Keratinocyte (primary cell): ENCODE measurements at regions not wholly inside any gene's neighbourhood (a gene's known extent, or its start where the extent isn't known, plus 50 kb on each side); places are given as distances from the start of the nearest gene placed in this dataset.

Experiments
- DNase-seq: peaks from one replicate; pipeline ENCODE4 v3.0.0-alpha.2; 2011; ENCODE audit warnings: low read depth, missing footprints, low spot score
- FAIRE-seq: peaks from 2 replicates; lab custom pipeline; 2011; peaks lifted over from hg19 to GRCh38; lab: Jason Lieb, UNC
- H2AFZ ChIP-seq: 2 replicates; pipeline ENCODE4 v1.6.0; 2012; ENCODE audit warnings: low read length, control low read depth, inconsistent platforms; ENCODE audit not compliant: control insufficient read depth
- H3K27ac ChIP-seq: 2 replicates; pipeline ENCODE4 v1.5.1; 2011; ENCODE audit warnings: low read length; ENCODE audit not compliant: control insufficient read depth, insufficient read depth
- H3K27me3 ChIP-seq: 3 replicates; pipeline ENCODE4 v1.6.0; 2011; ENCODE audit warnings: low read length; ENCODE audit not compliant: control insufficient read depth, insufficient read depth; ENCODE audit errors: extremely low read depth
- H3K36me3 ChIP-seq, 2 experiments: 2 replicates in 1 of 2; 3 replicates in 1 of 2; pipeline ENCODE4 v1.5.1; 2011; ENCODE audit warnings: low read length in 2 of 2, mild to moderate bottlenecking in 1 of 2; ENCODE audit not compliant: control insufficient read depth in 2 of 2, insufficient read depth in 2 of 2; ENCODE audit errors: extremely low read depth in 1 of 2
- H3K4me1 ChIP-seq: 3 replicates; pipeline ENCODE4 v1.5.1; 2011; ENCODE audit warnings: low read length; ENCODE audit not compliant: control insufficient read depth, insufficient read depth; ENCODE audit errors: extremely low read depth
- H3K4me2 ChIP-seq: 3 replicates; pipeline ENCODE4 v1.6.0; 2011; ENCODE audit warnings: low read depth, low read length; ENCODE audit not compliant: control insufficient read depth, insufficient read depth; ENCODE audit errors: extremely low read depth
- H3K4me3 ChIP-seq, 3 experiments: fragments of 200-600 bp in 1 of 3; sonication (generic) in 1 of 3; 2 replicates in 2 of 3; 3 replicates in 1 of 3; pipeline ENCODE4 v1.5.1; 2011 to 2016; ENCODE audit warnings: low read length in 3 of 3, mild to moderate bottlenecking in 3 of 3, control low read depth in 2 of 3, inconsistent platforms in 1 of 3, low read depth in 1 of 3, mixed read lengths in 1 of 3, mixed run types in 1 of 3, moderate library complexity in 1 of 3; ENCODE audit not compliant: control insufficient read depth in 2 of 3, insufficient read depth in 2 of 3; ENCODE audit errors: extremely low read depth in 1 of 3
- H3K79me2 ChIP-seq: 2 replicates; pipeline ENCODE4 v1.6.0; 2012; ENCODE audit warnings: low read length; ENCODE audit not compliant: control insufficient read depth, insufficient read depth
- H3K9ac ChIP-seq: 3 replicates; pipeline ENCODE4 v1.6.0; 2011; ENCODE audit warnings: low read length; ENCODE audit not compliant: control insufficient read depth, insufficient read depth; ENCODE audit errors: extremely low read depth
- H3K9me1 ChIP-seq: 3 replicates; pipeline ENCODE4 v1.6.0; 2011; ENCODE audit warnings: low read length; ENCODE audit not compliant: control insufficient read depth, insufficient read depth; ENCODE audit errors: extremely low read depth
- H3K9me3 ChIP-seq: 2 replicates; pipeline ENCODE4 v1.5.1; 2012; ENCODE audit warnings: low read depth, low read length; ENCODE audit not compliant: control insufficient read depth
- H4K20me1 ChIP-seq: 3 replicates; pipeline ENCODE4 v1.6.0; 2011; ENCODE audit warnings: low read length; ENCODE audit not compliant: control insufficient read depth, insufficient read depth; ENCODE audit errors: extremely low read depth
- EZH2 ChIP-seq: IDR thresholded peaks from one replicate; pipeline ENCODE4 v1.6.1; 2012; ENCODE audit warnings: inconsistent platforms, mild to moderate bottlenecking, low read length, moderate library complexity
- dilution Hi-C: fragments of 300-500 bp; cut with MboI; formaldehyde crosslinking; loops from one replicate; pipeline ENCODE4 v1.7.0; 2020; ENCODE audit warnings: low sequenced_read_pairs; ENCODE audit not compliant: extremely low pct_ligation_motif_present
- TF ChIP-seq, protein P1 (sequence below), 3 experiments: IDR thresholded peaks in 1 of 3; conservative IDR thresholded peaks in 1 of 3; optimal IDR thresholded peaks in 1 of 3; 2 replicates in 2 of 3; 3 replicates in 1 of 3; pipeline versions ENCODE3 to v1.5.1; 2011; ENCODE audit warnings: low read length in 3 of 3, mild to moderate bottlenecking in 3 of 3, moderate library complexity in 2 of 3, control low read depth in 1 of 3, inconsistent platforms in 1 of 3; ENCODE audit not compliant: insufficient read depth in 2 of 3; ENCODE audit errors: extremely low read depth in 1 of 3

DNA sequence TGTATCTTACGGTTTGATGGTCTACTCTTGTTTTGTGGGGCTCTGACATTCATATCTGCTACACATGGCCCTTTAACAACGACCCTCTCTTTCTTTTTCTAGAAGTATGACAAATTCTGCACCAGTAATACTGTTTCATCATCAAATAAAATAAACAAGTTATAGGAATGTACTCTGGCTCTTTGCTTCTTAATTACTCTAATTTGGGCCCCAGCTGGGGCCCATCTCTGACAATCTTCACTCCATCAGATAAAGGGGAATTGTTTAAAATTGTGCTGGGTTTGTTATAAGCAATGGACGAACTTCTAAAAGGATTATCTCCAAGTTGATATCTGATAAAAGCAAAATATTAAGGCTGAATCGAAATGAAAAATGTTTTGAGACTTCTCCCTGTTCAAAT, 343.6 kb upstream of the JAG1 start:
- no peaks in the 10 kb centered on the region for H3K4me1 ChIP-seq
- no peak for FAIRE-seq
- H3K27ac ChIP-seq: no peak overlapping the region
- no peaks in the 10 kb centered on the region for H4K20me1 ChIP-seq
- no peak for TF ChIP-seq EZH2
- TF ChIP-seq, protein P1, sequence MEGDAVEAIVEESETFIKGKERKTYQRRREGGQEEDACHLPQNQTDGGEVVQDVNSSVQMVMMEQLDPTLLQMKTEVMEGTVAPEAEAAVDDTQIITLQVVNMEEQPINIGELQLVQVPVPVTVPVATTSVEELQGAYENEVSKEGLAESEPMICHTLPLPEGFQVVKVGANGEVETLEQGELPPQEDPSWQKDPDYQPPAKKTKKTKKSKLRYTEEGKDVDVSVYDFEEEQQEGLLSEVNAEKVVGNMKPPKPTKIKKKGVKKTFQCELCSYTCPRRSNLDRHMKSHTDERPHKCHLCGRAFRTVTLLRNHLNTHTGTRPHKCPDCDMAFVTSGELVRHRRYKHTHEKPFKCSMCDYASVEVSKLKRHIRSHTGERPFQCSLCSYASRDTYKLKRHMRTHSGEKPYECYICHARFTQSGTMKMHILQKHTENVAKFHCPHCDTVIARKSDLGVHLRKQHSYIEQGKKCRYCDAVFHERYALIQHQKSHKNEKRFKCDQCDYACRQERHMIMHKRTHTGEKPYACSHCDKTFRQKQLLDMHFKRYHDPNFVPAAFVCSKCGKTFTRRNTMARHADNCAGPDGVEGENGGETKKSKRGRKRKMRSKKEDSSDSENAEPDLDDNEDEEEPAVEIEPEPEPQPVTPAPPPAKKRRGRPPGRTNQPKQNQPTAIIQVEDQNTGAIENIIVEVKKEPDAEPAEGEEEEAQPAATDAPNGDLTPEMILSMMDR (optimal IDR thresholded peaks at IDR 0.05 in 1 of 3, IDR thresholded peaks at IDR 0.05 in 1 of 3, conservative IDR thresholded peaks at IDR 0.05 in 1 of 3; ENCODE audit: extremely low read depth in 1 of 3, insufficient read depth in 2 of 3, low read length in 3 of 3): no peak
- no peak overlapping the region for H2AFZ ChIP-seq
- H3K9me3 ChIP-seq: no peaks in the 10 kb centered on the region
- H3K9me1 ChIP-seq: no peaks in the 10 kb centered on the region
- dilution Hi-C loops: no loop called here
- H3K4me3 ChIP-seq: no peak overlapping the region
- no peak for DNase-seq
- H3K36me3 ChIP-seq: no peaks in the 10 kb centered on the region
- H3K79me2 ChIP-seq: no peaks in the 10 kb centered on the region
- no peaks in the 10 kb centered on the region for H3K27me3 ChIP-seq
- no peak overlapping the region for H3K9ac ChIP-seq
- H3K4me2 ChIP-seq: peak overlapping the region; percentile 69

DNA sequence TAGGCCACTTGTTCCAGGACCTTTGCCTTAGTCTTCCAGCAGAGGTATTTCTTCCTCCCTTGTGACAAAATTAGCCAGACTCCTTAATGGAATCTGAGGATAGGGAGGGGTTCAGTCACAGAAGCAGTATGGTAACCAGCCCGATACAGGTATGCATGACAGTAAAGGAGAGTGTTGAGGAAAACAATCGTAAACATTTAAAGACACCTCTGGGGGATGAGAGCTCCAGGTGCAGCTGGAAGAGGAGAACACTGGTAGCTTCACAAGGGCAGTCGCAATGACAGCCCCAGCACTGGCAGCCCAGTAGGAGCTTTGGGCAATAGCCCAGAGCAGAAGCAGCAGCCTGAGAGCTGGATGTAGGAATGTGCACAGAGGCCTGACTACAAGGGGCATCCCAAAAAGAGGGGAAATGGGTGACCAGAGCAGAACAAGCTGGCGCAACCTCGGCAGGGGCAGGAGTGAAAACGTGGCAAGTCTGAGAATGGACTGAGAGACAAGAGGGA, 344.9 kb upstream of the JAG1 start:
- Histone ChIP-seq H3K4me1 (no peaks in the 10 kb centered on the region), H3K4me2 (no peak overlapping the region), H2AFZ (no peak overlapping the region), H3K36me3 (no peaks in the 10 kb centered on the region), H4K20me1 (no peaks in the 10 kb centered on the region), H3K9me1 (no peaks in the 10 kb centered on the region), H3K4me3 (no peak overlapping the region), H3K9ac (no peak overlapping the region), H3K9me3 (no peaks in the 10 kb centered on the region), H3K27me3 (no peaks in the 10 kb centered on the region), H3K79me2 (no peaks in the 10 kb centered on the region), H3K27ac (no peak overlapping the region)
- TF ChIP-seq, protein P1 (optimal IDR thresholded peaks at IDR 0.05 in 1 of 3, IDR thresholded peaks at IDR 0.05 in 1 of 3, conservative IDR thresholded peaks at IDR 0.05 in 1 of 3; ENCODE audit: extremely low read depth in 1 of 3, insufficient read depth in 2 of 3, low read length in 3 of 3): no peak
- no peak for TF ChIP-seq EZH2
- DNase-seq: no peak
- dilution Hi-C loops: no loop called here
- no peak for FAIRE-seq
